A549 (cell line): ENCODE measurements at regions not wholly inside any gene's neighbourhood (a gene's known extent, or its start where the extent isn't known, plus 50 kb on each side); places are given as distances from the start of the nearest gene placed in this dataset.

ENCODE experiments used
- ATAC-seq, 2 experiments: fragments of 200-7000 bp in 1 of 2; fragments of >200 bp in 1 of 2; cut with Nextera tagmentation in 1 of 2; cut with Tn5 transposase in 1 of 2; 3 replicates each; pipeline versions ENCODE4 v1.8.0 to v1.9.1; 2018 to 2020; ENCODE audit warnings: mild to moderate bottlenecking in 1 of 2, moderate library complexity in 1 of 2
- CTCF ChIA-PET: fragments of 300-600 bp; sonication (Branson Sonifier 250); formaldehyde crosslinking; extraction: SDS; loops from one replicate; lab custom pipeline; 2021; ENCODE audit warnings: antibody characterized with exemption, inconsistent platforms; lab: Yijun Ruan, JAX
- POLR2A ChIA-PET: fragments of 350-600 bp; formaldehyde crosslinking; extraction: SDS; loops from one replicate; lab custom pipeline; 2021; ENCODE audit warnings: antibody characterized with exemption, inconsistent platforms; lab: Yijun Ruan, JAX
- DNase-seq, 2 experiments: peaks; one replicate each; pipeline versions ENCODE4 v3.0.0 to v3.0.0-alpha.2; 2011 to 2016; ENCODE audit warnings: low read depth in 1 of 2, low spot score in 1 of 2
- FAIRE-seq: peaks from 2 replicates; lab custom pipeline; 2011; peaks lifted over from hg19 to GRCh38; lab: Jason Lieb, UNC
- H3K27ac ChIP-seq, 2 experiments: fragments of >200 bp; sonication (Bioruptor Twin); formaldehyde crosslinking; 3 replicates each; pipeline ENCODE4 v1.5.1; 2016 to 2017
- H3K4me1 ChIP-seq: fragments of >200 bp; sonication (Bioruptor Twin); formaldehyde crosslinking; 3 replicates; pipeline ENCODE4 v1.6.1; 2016
- H3K4me2 ChIP-seq: fragments of >200 bp; sonication (Bioruptor Twin); formaldehyde crosslinking; 3 replicates; pipeline ENCODE4 v1.6.1; 2016
- H3K4me3 ChIP-seq: fragments of >200 bp; sonication (Bioruptor Twin); formaldehyde crosslinking; 3 replicates; pipeline ENCODE4 v1.5.1; 2016
- H3K9me3 ChIP-seq: fragments of >200 bp; sonication (Bioruptor Twin); formaldehyde crosslinking; 3 replicates; pipeline ENCODE4 v1.6.1; 2016
- BHLHE40 ChIP-seq: IDR thresholded peaks from 2 replicates; pipeline ENCODE4 v1.6.1; 2012; ENCODE audit warnings: low read depth, low read length, inconsistent platforms
- CBX8 ChIP-seq: fragments of 200-600 bp; sonication (generic); IDR thresholded peaks from 2 replicates; pipeline ENCODE4 v1.6.1; 2016
- CHD2 ChIP-seq: fragments of 150-350 bp; IDR thresholded peaks from 2 replicates; pipeline ENCODE4 v1.6.1; 2014; ENCODE audit warnings: low read length; ENCODE audit not compliant: partially characterized antibody
- CHD4 ChIP-seq: fragments of 200-600 bp; sonication (generic); IDR thresholded peaks from 2 replicates; pipeline ENCODE4 v1.6.1; 2016; ENCODE audit warnings: antibody characterized with exemption, mild to moderate bottlenecking, borderline replicate concordance
- EHF ChIP-seq: fragments of 250-450 bp; sonication (Bioruptor Pico); IDR thresholded peaks from 2 replicates; pipeline ENCODE4 v1.5.0; 2020; ENCODE audit warnings: mild to moderate bottlenecking
- EP300 ChIP-seq, 2 experiments: fragments of >200 bp; sonication (Bioruptor Twin); formaldehyde crosslinking; IDR thresholded peaks; 2 replicates in 1 of 2; 3 replicates in 1 of 2; pipeline ENCODE4 v1.6.1; 2016 to 2017
- FOSB ChIP-seq: fragments of 250-450 bp; sonication (Bioruptor Pico); IDR thresholded peaks from 2 replicates; pipeline ENCODE4 v1.5.0; 2020; ENCODE audit warnings: mild to moderate bottlenecking, moderate library complexity
- FOXS1 ChIP-seq: fragments of 250-450 bp; sonication (Bioruptor Pico); IDR thresholded peaks from 2 replicates; pipeline ENCODE4 v1.5.0; 2020; ENCODE audit warnings: mild to moderate bottlenecking, moderate library complexity
- GATA3 ChIP-seq: IDR thresholded peaks from 2 replicates; pipeline ENCODE4 v1.6.1; 2012; ENCODE audit warnings: borderline replicate concordance
- HDAC2 ChIP-seq: fragments of 200-600 bp; sonication (generic); IDR thresholded peaks from 2 replicates; pipeline ENCODE4 v1.6.1; 2016
- HOXA7 ChIP-seq: fragments of 250-450 bp; sonication (Bioruptor Pico); IDR thresholded peaks from 2 replicates; pipeline ENCODE4 v1.5.0; 2020; ENCODE audit warnings: mild to moderate bottlenecking, moderate library complexity
- KDM5A ChIP-seq: fragments of 200-600 bp; sonication (generic); IDR thresholded peaks from 2 replicates; pipeline ENCODE4 v1.6.1; 2016; ENCODE audit warnings: antibody characterized with exemption, mild to moderate bottlenecking
- MAFK ChIP-seq: fragments of 450-650 bp; IDR thresholded peaks from 2 replicates; pipeline ENCODE4 v1.6.1; 2014; ENCODE audit not compliant: partially characterized antibody
- MAZ ChIP-seq: fragments of 150-350 bp; IDR thresholded peaks from 2 replicates; pipeline ENCODE4 v1.6.1; 2014; ENCODE audit warnings: antibody characterized with exemption, low read depth, low read length, borderline replicate concordance
- POLR2A ChIP-seq: IDR thresholded peaks from 2 replicates; pipeline ENCODE4 v1.6.1; 2012; ENCODE audit warnings: mild to moderate bottlenecking, low read length
- POLR2AphosphoS2 ChIP-seq: conservative IDR thresholded peaks from 2 replicates; pipeline ENCODE4 v1.6.1; 2012; ENCODE audit warnings: low read length, improper control_type of control experiment, inconsistent platforms
- RFX5 ChIP-seq: fragments of 450-650 bp; IDR thresholded peaks from 2 replicates; pipeline ENCODE4 v1.7.1; 2014; ENCODE audit warnings: antibody characterized with exemption, mild to moderate bottlenecking, moderate library complexity
- RNF2 ChIP-seq: fragments of 200-600 bp; sonication (generic); IDR thresholded peaks from 2 replicates; pipeline ENCODE4 v1.6.1; 2016; ENCODE audit warnings: low read depth, mild to moderate bottlenecking, antibody characterized with exemption, moderate library complexity, borderline replicate concordance
- SREBF2 ChIP-seq: fragments of 450-650 bp; IDR thresholded peaks from 2 replicates; pipeline ENCODE4 v1.6.1; 2014; ENCODE audit warnings: mild to moderate bottlenecking, moderate library complexity
- TFCP2L1 ChIP-seq: fragments of 250-450 bp; sonication (Bioruptor Pico); IDR thresholded peaks from 2 replicates; pipeline ENCODE4 v1.5.0; 2021; ENCODE audit warnings: mild to moderate bottlenecking
- ZC3H11A ChIP-seq: fragments of 450-650 bp; IDR thresholded peaks from 2 replicates; pipeline ENCODE4 v1.6.1; 2014; ENCODE audit warnings: antibody characterized with exemption, mild to moderate bottlenecking
- ZFP36 ChIP-seq: fragments of 450-650 bp; IDR thresholded peaks from 2 replicates; pipeline ENCODE4 v1.6.1; 2014; ENCODE audit warnings: borderline replicate concordance; ENCODE audit not compliant: partially characterized antibody
- ZSCAN20 ChIP-seq: fragments of 250-450 bp; sonication (Bioruptor Pico); IDR thresholded peaks from 2 replicates; pipeline ENCODE4 v1.8.0; 2022; ENCODE audit warnings: mild to moderate bottlenecking, moderate library complexity
- WGBS: methylation state at CpG from one replicate; pipeline ENCODE4 v1.1.6; 2017; ENCODE audit errors: missing lambda C conversion rate; 5-methylcytosine and 5-hydroxymethylcytosine counted together
- TF ChIP-seq, protein P1 (sequence below): fragments of >200 bp; sonication (Bioruptor Twin); formaldehyde crosslinking; IDR thresholded peaks from 3 replicates; pipeline ENCODE4 v1.6.1; 2016
- TF ChIP-seq, protein P2 (sequence below): IDR thresholded peaks from 2 replicates; pipeline ENCODE4 v1.6.1; 2012; ENCODE audit warnings: low read depth, borderline replicate concordance
- TF ChIP-seq, protein P3 (sequence below): fragments of 450-650 bp; IDR thresholded peaks from 2 replicates; pipeline ENCODE4 v1.6.1; 2014; ENCODE audit warnings: antibody characterized with exemption
- TF ChIP-seq, protein P4 (sequence below): fragments of 250-450 bp; sonication (Bioruptor Pico); IDR thresholded peaks from 2 replicates; pipeline ENCODE4 v1.5.0; 2020; ENCODE audit warnings: low read depth, mild to moderate bottlenecking, moderate library complexity

DNA sequence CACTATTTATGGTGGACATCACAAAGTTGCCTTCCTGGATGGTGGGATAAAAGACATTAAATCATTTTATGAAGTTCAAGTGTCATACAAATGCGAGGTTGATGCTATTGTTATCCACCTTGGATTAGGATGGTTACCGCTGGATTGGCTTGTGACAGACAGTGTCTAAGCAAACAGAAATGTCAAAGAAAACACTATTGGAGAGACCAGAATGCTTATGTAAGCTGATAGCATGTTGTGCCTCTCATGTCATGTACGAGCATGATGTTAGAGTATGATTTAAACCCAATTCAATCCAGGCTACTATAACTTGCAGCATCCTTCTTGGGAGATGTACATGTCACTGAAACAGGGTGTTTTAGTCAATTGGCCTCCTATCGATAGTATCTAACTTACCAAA, 178.8 kb upstream of the C9orf72 start:
- ATAC-seq (no peak), DNase-seq (no peak), FAIRE-seq (no peak)
- ChIA-PET CTCF (interaction anchor here (0.8 kb wide), 1 partner anchor 25 kb away, joined by 4 read pairs; no protein-coding TSS in a partner anchor), POLR2A (no interaction called here)
- H3K27ac ChIP-seq = no peak overlapping the region
- H3K4me1 ChIP-seq = no peaks in the 10 kb centered on the region
- no peak overlapping the region for H3K4me2 ChIP-seq
- H3K9me3 ChIP-seq = no peaks in the 10 kb centered on the region
- TF ChIP-seq CHD4 (no peak), CBX8 (no peak), SREBF2 (no peak), ZFP36 (no peak)
- H3K4me3 ChIP-seq = no peak overlapping the region
- 28% methylated on average over 4 of the region's 4 CpGs for WGBS

DNA sequence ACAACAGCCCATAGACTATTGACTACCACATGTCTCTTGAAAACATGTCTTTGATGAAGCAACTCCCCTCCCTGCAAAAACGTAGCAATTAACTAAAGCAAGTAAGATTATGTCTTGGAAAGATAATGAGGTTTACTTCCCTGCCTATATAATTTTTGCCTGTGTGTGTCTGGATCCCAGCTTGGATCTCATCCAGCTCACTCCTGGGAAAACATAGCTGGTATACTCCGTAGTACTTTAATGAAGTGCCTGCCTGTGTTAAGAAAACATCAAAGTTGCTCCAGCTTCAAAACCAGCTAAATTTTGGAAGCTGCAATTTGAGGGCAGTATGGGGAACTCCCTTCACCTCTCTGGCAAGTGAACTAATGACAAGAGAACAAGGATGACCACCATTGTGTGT, 182.6 kb upstream of the C9orf72 start:
- ATAC-seq = no peak
- H3K4me1 ChIP-seq = no peaks in the 10 kb centered on the region
- no peaks in the 10 kb centered on the region for H3K9me3 ChIP-seq
- DNase-seq = no peak
- WGBS = 0% methylated on average over 2 of the region's 2 CpGs
- TF ChIP-seq EP300 (IDR thresholded peaks at IDR 0.05) (no peak), EHF (no peak), ZC3H11A (no peak), FOXS1 (no peak), BHLHE40 (no peak), ZFP36 (no peak), POLR2AphosphoS2 (no peak)
- TF ChIP-seq, protein P1, sequence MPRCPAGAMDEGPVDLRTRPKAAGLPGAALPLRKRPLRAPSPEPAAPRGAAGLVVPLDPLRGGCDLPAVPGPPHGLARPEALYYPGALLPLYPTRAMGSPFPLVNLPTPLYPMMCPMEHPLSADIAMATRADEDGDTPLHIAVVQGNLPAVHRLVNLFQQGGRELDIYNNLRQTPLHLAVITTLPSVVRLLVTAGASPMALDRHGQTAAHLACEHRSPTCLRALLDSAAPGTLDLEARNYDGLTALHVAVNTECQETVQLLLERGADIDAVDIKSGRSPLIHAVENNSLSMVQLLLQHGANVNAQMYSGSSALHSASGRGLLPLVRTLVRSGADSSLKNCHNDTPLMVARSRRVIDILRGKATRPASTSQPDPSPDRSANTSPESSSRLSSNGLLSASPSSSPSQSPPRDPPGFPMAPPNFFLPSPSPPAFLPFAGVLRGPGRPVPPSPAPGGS = no peak
- no peak for FAIRE-seq
- ChIA-PET CTCF (interaction anchor here (0.9 kb wide), 1 partner anchor 21 kb away, joined by 3 read pairs; no protein-coding TSS in a partner anchor), POLR2A (no interaction called here)
- H3K27ac ChIP-seq = no peak overlapping the region
- no peak overlapping the region for H3K4me3 ChIP-seq
- H3K4me2 ChIP-seq = no peak overlapping the region

DNA sequence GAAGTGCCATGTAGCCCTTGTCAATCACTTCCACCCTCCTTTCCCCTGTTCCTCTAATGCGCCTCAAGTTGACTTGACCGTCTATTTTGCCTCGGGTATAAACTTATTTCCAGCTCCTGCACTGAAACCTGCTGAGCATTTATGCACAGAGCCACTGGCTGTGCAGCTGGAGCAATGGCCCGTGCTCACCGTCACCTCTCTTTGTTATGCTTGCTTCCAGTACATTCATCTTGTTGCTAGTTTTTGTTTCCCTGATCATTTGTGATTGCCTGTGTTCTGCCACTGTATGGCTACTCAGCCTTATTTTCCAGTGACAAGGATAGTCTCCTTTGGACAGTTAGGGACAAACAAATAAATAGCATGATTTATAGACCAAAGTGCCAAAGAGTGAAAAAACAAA, 183.1 kb upstream of the C9orf72 start:
- ATAC-seq = no peak

More for the DNA sequence above, 183.1 kb upstream of the C9orf72 start:
- H3K4me2 ChIP-seq = no peak overlapping the region
- FAIRE-seq (no peak), DNase-seq (no peak)
- H3K27ac ChIP-seq = no peak overlapping the region
- H3K9me3 ChIP-seq = no peaks in the 10 kb centered on the region
- ChIA-PET POLR2A (no interaction called here), CTCF (no interaction called here)
- H3K4me3 ChIP-seq = no peak overlapping the region
- no peaks in the 10 kb centered on the region for H3K4me1 ChIP-seq
- WGBS = under 1% methylated on average over 5 of the region's 5 CpGs
- no peak for TF ChIP-seq HDAC2
- no peak for TF ChIP-seq ZSCAN20 (CRISPR knock-in tag)
- TF ChIP-seq, protein P2, sequence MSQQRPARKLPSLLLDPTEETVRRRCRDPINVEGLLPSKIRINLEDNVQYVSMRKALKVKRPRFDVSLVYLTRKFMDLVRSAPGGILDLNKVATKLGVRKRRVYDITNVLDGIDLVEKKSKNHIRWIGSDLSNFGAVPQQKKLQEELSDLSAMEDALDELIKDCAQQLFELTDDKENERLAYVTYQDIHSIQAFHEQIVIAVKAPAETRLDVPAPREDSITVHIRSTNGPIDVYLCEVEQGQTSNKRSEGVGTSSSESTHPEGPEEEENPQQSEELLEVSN = no peak
- no peak for TF ChIP-seq RFX5
- no peak for TF ChIP-seq POLR2A
- no peak for TF ChIP-seq RNF2
- TF ChIP-seq, protein P3, sequence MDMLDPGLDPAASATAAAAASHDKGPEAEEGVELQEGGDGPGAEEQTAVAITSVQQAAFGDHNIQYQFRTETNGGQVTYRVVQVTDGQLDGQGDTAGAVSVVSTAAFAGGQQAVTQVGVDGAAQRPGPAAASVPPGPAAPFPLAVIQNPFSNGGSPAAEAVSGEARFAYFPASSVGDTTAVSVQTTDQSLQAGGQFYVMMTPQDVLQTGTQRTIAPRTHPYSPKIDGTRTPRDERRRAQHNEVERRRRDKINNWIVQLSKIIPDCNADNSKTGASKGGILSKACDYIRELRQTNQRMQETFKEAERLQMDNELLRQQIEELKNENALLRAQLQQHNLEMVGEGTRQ = no peak
- no peak for TF ChIP-seq GATA3
- TF ChIP-seq CBX8 = no peak
- no peak for TF ChIP-seq CHD2
- TF ChIP-seq KDM5A = no peak
- TF ChIP-seq MAFK = no peak
- TF ChIP-seq, protein P4, sequence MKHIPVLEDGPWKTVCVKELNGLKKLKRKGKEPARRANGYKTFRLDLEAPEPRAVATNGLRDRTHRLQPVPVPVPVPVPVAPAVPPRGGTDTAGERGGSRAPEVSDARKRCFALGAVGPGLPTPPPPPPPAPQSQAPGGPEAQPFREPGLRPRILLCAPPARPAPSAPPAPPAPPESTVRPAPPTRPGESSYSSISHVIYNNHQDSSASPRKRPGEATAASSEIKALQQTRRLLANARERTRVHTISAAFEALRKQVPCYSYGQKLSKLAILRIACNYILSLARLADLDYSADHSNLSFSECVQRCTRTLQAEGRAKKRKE (CRISPR knock-in tag) = no peak
- TF ChIP-seq FOSB = no peak
- no peak for TF ChIP-seq TFCP2L1 (CRISPR knock-in tag)
- no peak for TF ChIP-seq HOXA7 (CRISPR knock-in tag)
- TF ChIP-seq MAZ = no peak
